GM23338 (cell line): ENCODE measurements at regions not wholly inside any gene's neighbourhood (a gene's known extent, or its start where the extent isn't known, plus 50 kb on each side); places are given as distances from the start of the nearest gene placed in this dataset.

Source experiments
- ATAC-seq: fragments of 200-7000 bp; cut with Tn5 transposase; 3 replicates; pipeline ENCODE4 v1.9.1; 2020
- DNase-seq: peaks from one replicate; pipeline ENCODE4 v3.0.0-alpha.2; 2015; ENCODE audit warnings: low spot score
- H2AFZ ChIP-seq: fragments of 200-600 bp; sonication (generic); 2 replicates; pipeline ENCODE4 v1.8.0; 2016; ENCODE audit warnings: antibody characterized with exemption, mild to moderate bottlenecking, moderate library complexity
- H3F3A ChIP-seq: fragments of 200-600 bp; sonication (generic); replicated peaks from 2 replicates; pipeline ENCODE4 v1.8.0; 2017; ENCODE audit warnings: antibody characterized with exemption, mixed run types, low read depth
- H3K27ac ChIP-seq: fragments of 200-600 bp; sonication (generic); 2 replicates; pipeline ENCODE4 v1.6.1; 2016; ENCODE audit warnings: low read depth
- H3K27me3 ChIP-seq: fragments of 200-600 bp; sonication (generic); 2 replicates; pipeline ENCODE4 v1.8.0; 2016; ENCODE audit warnings: mild to moderate bottlenecking, mixed run types, moderate library complexity; ENCODE audit not compliant: insufficient read depth
- H3K36me3 ChIP-seq: fragments of 200-600 bp; sonication (generic); 2 replicates; pipeline ENCODE4 v1.8.0; 2016; ENCODE audit warnings: mild to moderate bottlenecking; ENCODE audit not compliant: insufficient read depth
- H3K4me1 ChIP-seq: fragments of 200-600 bp; sonication (generic); 2 replicates; pipeline ENCODE4 v1.8.0; 2016; ENCODE audit warnings: mild to moderate bottlenecking, moderate library complexity; ENCODE audit not compliant: insufficient read depth
- H3K4me2 ChIP-seq: fragments of 200-600 bp; sonication (generic); 2 replicates; pipeline ENCODE4 v1.7.1; 2017; ENCODE audit warnings: mixed run types
- H3K4me3 ChIP-seq: fragments of 200-600 bp; sonication (generic); 2 replicates; pipeline ENCODE4 v1.6.1; 2016; ENCODE audit warnings: mixed run types
- H3K79me2 ChIP-seq: fragments of 200-600 bp; sonication (generic); replicated peaks from 2 replicates; pipeline ENCODE4 v1.8.0; 2017; ENCODE audit warnings: mild to moderate bottlenecking; ENCODE audit not compliant: insufficient read depth
- H3K9me2 ChIP-seq: fragments of 200-600 bp; sonication (generic); 2 replicates; pipeline ENCODE4 v1.8.0; 2017; ENCODE audit not compliant: insufficient read depth
- H4K20me1 ChIP-seq: fragments of 200-600 bp; sonication (generic); replicated peaks from 2 replicates; pipeline ENCODE4 v1.8.0; 2017; ENCODE audit warnings: mild to moderate bottlenecking; ENCODE audit not compliant: insufficient read depth
- H3K27ac Mint-ChIP-seq: 2 replicates; pipeline ENCODE4 v1.8.0; 2020; ENCODE audit warnings: inconsistent platforms, mild to moderate bottlenecking, moderate library complexity, mixed read lengths
- H3K27me3 Mint-ChIP-seq: 3 replicates; pipeline ENCODE4 v1.8.0; 2022; ENCODE audit warnings: low read depth, mild to moderate bottlenecking, moderate library complexity, mixed read lengths, inconsistent platforms; ENCODE audit not compliant: insufficient read depth, poor library complexity
- H3K36me3 Mint-ChIP-seq: 3 replicates; pipeline ENCODE4 v1.8.0; 2021; ENCODE audit warnings: low read depth, mild to moderate bottlenecking, inconsistent platforms, moderate library complexity, mixed read lengths
- H3K4me1 Mint-ChIP-seq: 3 replicates; pipeline ENCODE4 v1.8.0; 2020; ENCODE audit warnings: mild to moderate bottlenecking, inconsistent platforms, mixed read lengths
- H3K4me3 Mint-ChIP-seq: 3 replicates; pipeline ENCODE4 v1.8.0; 2021; ENCODE audit warnings: moderate library complexity, mild to moderate bottlenecking, inconsistent platforms, mixed read lengths
- H3K9me3 Mint-ChIP-seq: 3 replicates; pipeline ENCODE4 v1.8.0; 2020; ENCODE audit warnings: moderate library complexity, mild to moderate bottlenecking, inconsistent platforms, mixed read lengths
- CREB1 ChIP-seq: fragments of 250-450 bp; sonication (Bioruptor Pico); IDR thresholded peaks from 2 replicates; pipeline ENCODE4 v1.5.0; 2020; ENCODE audit warnings: low read depth, mild to moderate bottlenecking, moderate library complexity
- CTCF ChIP-seq, 2 experiments: fragments of 200-600 bp in 1 of 2; sonication (generic) in 1 of 2; conservative IDR thresholded peaks; 2 replicates each; pipeline versions ENCODE4 v1.5.1 to v1.6.1; 2016 to 2017; ENCODE audit warnings: antibody characterized with exemption in 2 of 2, low read depth in 2 of 2, mild to moderate bottlenecking in 2 of 2, moderate library complexity in 1 of 2
- EZH2 ChIP-seq: fragments of 200-600 bp; sonication (generic); IDR thresholded peaks from one replicate; pipeline ENCODE4 v1.8.0; 2017; ENCODE audit warnings: antibody characterized with exemption, mild to moderate bottlenecking, low read depth; ENCODE audit not compliant: unreplicated experiment
- EZH2phosphoT487 ChIP-seq: fragments of 200-600 bp; sonication (generic); IDR thresholded peaks from one replicate; pipeline ENCODE4 v1.8.1; 2018; ENCODE audit warnings: antibody characterized with exemption; ENCODE audit not compliant: unreplicated experiment
- JUNB ChIP-seq: IDR thresholded peaks from one replicate; pipeline ENCODE4 v1.6.1; 2016; ENCODE audit warnings: antibody characterized with exemption; ENCODE audit not compliant: unreplicated experiment
- NANOG ChIP-seq: IDR thresholded peaks from 2 replicates; pipeline ENCODE4 v1.6.1; 2016; ENCODE audit warnings: antibody characterized with exemption, borderline replicate concordance
- POLR2AphosphoS5 ChIP-seq: IDR thresholded peaks from 2 replicates; pipeline ENCODE4 v1.6.1; 2016; ENCODE audit warnings: antibody characterized with exemption, low read depth
- REST ChIP-seq: IDR thresholded peaks from one replicate; pipeline ENCODE4 v1.6.1; 2018; ENCODE audit warnings: antibody characterized with exemption; ENCODE audit not compliant: unreplicated experiment
- STAT1 ChIP-seq: IDR thresholded peaks from one replicate; pipeline ENCODE4 v1.6.1; 2016; ENCODE audit warnings: antibody characterized with exemption; ENCODE audit not compliant: unreplicated experiment
- ZNF114 ChIP-seq: fragments of 250-450 bp; sonication (Bioruptor Pico); IDR thresholded peaks from 2 replicates; pipeline ENCODE4 v1.5.0; 2020; ENCODE audit warnings: mild to moderate bottlenecking, moderate library complexity
- ZNF331 ChIP-seq: fragments of 250-450 bp; sonication (Bioruptor Pico); IDR thresholded peaks from 2 replicates; pipeline ENCODE4 v1.5.0; 2020; ENCODE audit warnings: low read depth, mild to moderate bottlenecking, moderate library complexity
- TF ChIP-seq, protein P1 (sequence below): fragments of 250-450 bp; sonication (Bioruptor Pico); IDR thresholded peaks from 2 replicates; pipeline ENCODE4 v1.5.0; 2020; ENCODE audit warnings: mild to moderate bottlenecking, moderate library complexity
- TF ChIP-seq, protein P2 (sequence below): IDR thresholded peaks from 2 replicates; pipeline ENCODE4 v1.6.1; 2016; ENCODE audit warnings: antibody characterized with exemption

- Mint-ChIP-seq H3K27ac (no peak overlapping the region), H3K27me3 (peaks cover 5% of the 10 kb centered on the region), H3K4me3 (no peak overlapping the region), H3K9me3 (no peaks in the 10 kb centered on the region), H3K4me1 (peaks cover 20% of the 10 kb centered on the region), H3K36me3 (no peaks in the 10 kb centered on the region)
- Histone ChIP-seq H2AFZ (no peak overlapping the region), H3K4me3 (no peak overlapping the region), H3K36me3 (no peaks in the 10 kb centered on the region), H3K4me2 (no peak overlapping the region), H3K4me1 (peaks cover 10% of the 10 kb centered on the region), H3F3A (no peaks in the 10 kb centered on the region), H3K9me2 (no peaks in the 10 kb centered on the region), H4K20me1 (no peaks in the 10 kb centered on the region), H3K79me2 (no peaks in the 10 kb centered on the region), H3K27me3 (peaks cover 8% of the 10 kb centered on the region), H3K27ac (no peak overlapping the region)
- TF ChIP-seq STAT1 = no peak
- TF ChIP-seq POLR2AphosphoS5 = no peak
- TF ChIP-seq CTCF (conservative IDR thresholded peaks at IDR 0.05; ENCODE audit: low read depth in 2 of 2) = no peak
- no peak for TF ChIP-seq CREB1
- TF ChIP-seq NANOG = no peak
- TF ChIP-seq ZNF114 (CRISPR knock-in tag) = no peak
- TF ChIP-seq, protein P1, sequence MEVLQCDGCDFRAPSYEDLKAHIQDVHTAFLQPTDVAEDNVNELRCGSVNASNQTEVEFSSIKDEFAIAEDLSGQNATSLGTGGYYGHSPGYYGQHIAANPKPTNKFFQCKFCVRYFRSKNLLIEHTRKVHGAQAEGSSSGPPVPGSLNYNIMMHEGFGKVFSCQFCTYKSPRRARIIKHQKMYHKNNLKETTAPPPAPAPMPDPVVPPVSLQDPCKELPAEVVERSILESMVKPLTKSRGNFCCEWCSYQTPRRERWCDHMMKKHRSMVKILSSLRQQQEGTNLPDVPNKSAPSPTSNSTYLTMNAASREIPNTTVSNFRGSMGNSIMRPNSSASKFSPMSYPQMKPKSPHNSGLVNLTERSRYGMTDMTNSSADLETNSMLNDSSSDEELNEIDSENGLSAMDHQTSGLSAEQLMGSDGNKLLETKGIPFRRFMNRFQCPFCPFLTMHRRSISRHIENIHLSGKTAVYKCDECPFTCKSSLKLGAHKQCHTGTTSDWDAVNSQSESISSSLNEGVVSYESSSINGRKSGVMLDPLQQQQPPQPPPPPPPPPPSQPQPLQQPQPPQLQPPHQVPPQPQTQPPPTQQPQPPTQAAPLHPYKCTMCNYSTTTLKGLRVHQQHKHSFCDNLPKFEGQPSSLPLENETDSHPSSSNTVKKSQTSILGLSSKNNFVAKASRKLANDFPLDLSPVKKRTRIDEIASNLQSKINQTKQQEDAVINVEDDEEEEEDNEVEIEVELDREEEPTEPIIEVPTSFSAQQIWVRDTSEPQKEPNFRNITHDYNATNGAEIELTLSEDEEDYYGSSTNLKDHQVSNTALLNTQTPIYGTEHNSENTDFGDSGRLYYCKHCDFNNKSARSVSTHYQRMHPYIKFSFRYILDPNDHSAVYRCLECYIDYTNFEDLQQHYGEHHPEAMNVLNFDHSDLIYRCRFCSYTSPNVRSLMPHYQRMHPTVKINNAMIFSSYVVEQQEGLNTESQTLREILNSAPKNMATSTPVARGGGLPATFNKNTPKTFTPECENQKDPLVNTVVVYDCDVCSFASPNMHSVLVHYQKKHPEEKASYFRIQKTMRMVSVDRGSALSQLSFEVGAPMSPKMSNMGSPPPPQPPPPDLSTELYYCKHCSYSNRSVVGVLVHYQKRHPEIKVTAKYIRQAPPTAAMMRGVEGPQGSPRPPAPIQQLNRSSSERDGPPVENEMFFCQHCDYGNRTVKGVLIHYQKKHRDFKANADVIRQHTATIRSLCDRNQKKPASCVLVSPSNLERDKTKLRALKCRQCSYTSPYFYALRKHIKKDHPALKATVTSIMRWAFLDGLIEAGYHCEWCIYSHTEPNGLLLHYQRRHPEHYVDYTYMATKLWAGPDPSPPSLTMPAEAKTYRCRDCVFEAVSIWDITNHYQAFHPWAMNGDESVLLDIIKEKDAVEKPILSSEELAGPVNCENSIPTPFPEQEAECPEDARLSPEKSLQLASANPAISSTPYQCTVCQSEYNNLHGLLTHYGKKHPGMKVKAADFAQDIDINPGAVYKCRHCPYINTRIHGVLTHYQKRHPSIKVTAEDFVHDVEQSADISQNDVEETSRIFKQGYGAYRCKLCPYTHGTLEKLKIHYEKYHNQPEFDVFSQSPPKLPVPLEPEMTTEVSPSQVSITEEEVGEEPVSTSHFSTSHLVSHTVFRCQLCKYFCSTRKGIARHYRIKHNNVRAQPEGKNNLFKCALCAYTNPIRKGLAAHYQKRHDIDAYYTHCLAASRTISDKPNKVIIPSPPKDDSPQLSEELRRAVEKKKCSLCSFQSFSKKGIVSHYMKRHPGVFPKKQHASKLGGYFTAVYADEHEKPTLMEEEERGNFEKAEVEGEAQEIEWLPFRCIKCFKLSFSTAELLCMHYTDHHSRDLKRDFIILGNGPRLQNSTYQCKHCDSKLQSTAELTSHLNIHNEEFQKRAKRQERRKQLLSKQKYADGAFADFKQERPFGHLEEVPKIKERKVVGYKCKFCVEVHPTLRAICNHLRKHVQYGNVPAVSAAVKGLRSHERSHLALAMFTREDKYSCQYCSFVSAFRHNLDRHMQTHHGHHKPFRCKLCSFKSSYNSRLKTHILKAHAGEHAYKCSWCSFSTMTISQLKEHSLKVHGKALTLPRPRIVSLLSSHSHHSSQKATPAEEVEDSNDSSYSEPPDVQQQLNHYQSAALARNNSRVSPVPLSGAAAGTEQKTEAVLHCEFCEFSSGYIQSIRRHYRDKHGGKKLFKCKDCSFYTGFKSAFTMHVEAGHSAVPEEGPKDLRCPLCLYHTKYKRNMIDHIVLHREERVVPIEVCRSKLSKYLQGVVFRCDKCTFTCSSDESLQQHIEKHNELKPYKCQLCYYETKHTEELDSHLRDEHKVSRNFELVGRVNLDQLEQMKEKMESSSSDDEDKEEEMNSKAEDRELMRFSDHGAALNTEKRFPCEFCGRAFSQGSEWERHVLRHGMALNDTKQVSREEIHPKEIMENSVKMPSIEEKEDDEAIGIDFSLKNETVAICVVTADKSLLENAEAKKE (CRISPR knock-in tag) = no peak
- TF ChIP-seq EZH2 = no peak
- no peak for TF ChIP-seq EZH2phosphoT487
- no peak for TF ChIP-seq ZNF331
- no peak for TF ChIP-seq JUNB
- TF ChIP-seq REST = no peak
- TF ChIP-seq, protein P2, sequence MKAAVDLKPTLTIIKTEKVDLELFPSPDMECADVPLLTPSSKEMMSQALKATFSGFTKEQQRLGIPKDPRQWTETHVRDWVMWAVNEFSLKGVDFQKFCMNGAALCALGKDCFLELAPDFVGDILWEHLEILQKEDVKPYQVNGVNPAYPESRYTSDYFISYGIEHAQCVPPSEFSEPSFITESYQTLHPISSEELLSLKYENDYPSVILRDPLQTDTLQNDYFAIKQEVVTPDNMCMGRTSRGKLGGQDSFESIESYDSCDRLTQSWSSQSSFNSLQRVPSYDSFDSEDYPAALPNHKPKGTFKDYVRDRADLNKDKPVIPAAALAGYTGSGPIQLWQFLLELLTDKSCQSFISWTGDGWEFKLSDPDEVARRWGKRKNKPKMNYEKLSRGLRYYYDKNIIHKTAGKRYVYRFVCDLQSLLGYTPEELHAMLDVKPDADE = no peak
- ATAC-seq (peak; percentile 19; the same call in 2 of the 3 replicates), DNase-seq (peak; percentile 56)
Observed at GRCh38 chr2:176555781-176556180, 286.5 kb downstream of the MTX2 start.
